Kidney (tissue), 10 donors: ENCODE measurements at regions not wholly inside any gene's neighbourhood (a gene's known extent, or its start where the extent isn't known, plus 50 kb on each side); places are given as distances from the start of the nearest gene placed in this dataset.
"Not testable (repeated sequence)": the region's sequence is repeated elsewhere in the genome, so short reads cannot be mapped to it uniquely, and the experiment has no call there.

ENCODE experiments used
- DNase-seq, 5 donors: peaks; one replicate each; pipeline ENCODE4 v3.0.0-alpha.2; 2013 to 2020
- FAIRE-seq: peaks from 2 replicates; lab custom pipeline; 2012; peaks lifted over from hg19 to GRCh38; lab: Jason Lieb, UNC
- H3K27ac ChIP-seq, 2 donors: one replicate each; pipeline ENCODE4 v1.7.0; 2013; ENCODE audit warnings: low read depth in 2 of 2, low read length in 2 of 2, inconsistent platforms in 1 of 2
- H3K27me3 ChIP-seq: one replicate; pipeline ENCODE4 v1.7.1; 2013; ENCODE audit warnings: low read length, inconsistent platforms; ENCODE audit not compliant: control insufficient read depth, insufficient read depth
- H3K36me3 ChIP-seq, 3 donors: one replicate each; pipeline versions ENCODE4 v1.7.0 to v1.7.1; 2013; ENCODE audit warnings: low read length in 3 of 3, control low read depth in 1 of 3, inconsistent platforms in 1 of 3; ENCODE audit not compliant: insufficient read depth in 3 of 3, control insufficient read depth in 2 of 3
- H3K4me1 ChIP-seq, 3 donors: one replicate each; pipeline versions ENCODE4 v1.7.0 to v1.7.1; 2013; ENCODE audit warnings: low read length in 3 of 3, inconsistent platforms in 1 of 3, low read depth in 1 of 3; ENCODE audit not compliant: control insufficient read depth in 2 of 3, insufficient read depth in 2 of 3
- H3K4me3 ChIP-seq, 3 donors: one replicate each; pipeline versions ENCODE4 v1.7.0 to v1.8.1; 2013; ENCODE audit warnings: low read length in 3 of 3, control low read depth in 1 of 3, inconsistent platforms in 1 of 3
- H3K9ac ChIP-seq, 3 donors: one replicate each; pipeline versions ENCODE4 v1.7.0 to v1.7.1; 2013; ENCODE audit warnings: low read length in 3 of 3, control low read depth in 1 of 3, inconsistent platforms in 1 of 3
- H3K9me3 ChIP-seq, 3 donors: one replicate each; pipeline versions ENCODE4 v1.7.0 to v1.7.1; 2013; ENCODE audit warnings: low read length in 3 of 3, control low read depth in 1 of 3, inconsistent platforms in 1 of 3; ENCODE audit not compliant: control insufficient read depth in 2 of 3, insufficient read depth in 1 of 3
- intact Hi-C: fragments of 100-400 bp; cut with DNase I; formaldehyde crosslinking; loops from one replicate; pipeline ENCODE4 v1.11.1; 2022
- donor health status: control.
- donor health status: control.
- donor health status: DM: yes; HTN: yes; CAD: no.
- donor health status: Normal renal cell carcinoma (clear cell type).

GRCh38 chr15:21108384-21108783 lies 242.3 kb upstream of the POTEB2 start:
- DNase-seq, intact Hi-C loops, H3K4me1 ChIP-seq, H3K4me3 ChIP-seq, H3K9me3 ChIP-seq, H3K36me3 ChIP-seq, H3K9ac ChIP-seq, FAIRE-seq, H3K27me3 ChIP-seq, H3K27ac ChIP-seq: not testable (repeated sequence)

- H3K9me3 ChIP-seq, intact Hi-C loops, FAIRE-seq, H3K27ac ChIP-seq, H3K4me1 ChIP-seq, H3K27me3 ChIP-seq, H3K36me3 ChIP-seq, H3K9ac ChIP-seq, H3K4me3 ChIP-seq: not testable (repeated sequence)
- DNase-seq = peak in 1 of 5 donors; percentile 1
Measured at GRCh38 chr15:21107399-21108381, 241.6 kb upstream of the POTEB2 start.

- H3K9me3 ChIP-seq, H3K9ac ChIP-seq, H3K27ac ChIP-seq, DNase-seq, intact Hi-C loops, H3K27me3 ChIP-seq, FAIRE-seq, H3K4me3 ChIP-seq, H3K4me1 ChIP-seq, H3K36me3 ChIP-seq: not testable (repeated sequence)
Measured at GRCh38 chr15:21096599-21096998, 230.5 kb upstream of the POTEB2 start.

GRCh38 chr15:21079544-21079943 lies 213.4 kb upstream of the POTEB2 start:
- H3K9ac ChIP-seq, intact Hi-C loops: not testable (repeated sequence)

GRCh38 chr15:21068917-21069316 lies 202.8 kb upstream of the POTEB2 start:
- DNase-seq = peak in 1 of 5 donors; percentile 19
- H3K27ac ChIP-seq, H3K9me3 ChIP-seq, H3K36me3 ChIP-seq, intact Hi-C loops, H3K27me3 ChIP-seq, H3K4me3 ChIP-seq, FAIRE-seq, H3K9ac ChIP-seq, H3K4me1 ChIP-seq: not testable (repeated sequence)

More at GRCh38 chr15:21079544-21079943, 213.4 kb upstream of the POTEB2 start:
- not testable (repeated sequence) for H3K4me3 ChIP-seq, H3K27me3 ChIP-seq, H3K9me3 ChIP-seq, H3K4me1 ChIP-seq, DNase-seq, H3K36me3 ChIP-seq, FAIRE-seq, H3K27ac ChIP-seq

GRCh38 chr15:21063512-21063911 lies 197.4 kb upstream of the POTEB2 start:
- FAIRE-seq, intact Hi-C loops, DNase-seq, H3K27ac ChIP-seq, H3K4me3 ChIP-seq, H3K27me3 ChIP-seq, H3K36me3 ChIP-seq, H3K4me1 ChIP-seq, H3K9me3 ChIP-seq, H3K9ac ChIP-seq: not testable (repeated sequence)

GRCh38 chr15:21062619-21063163 lies 196.6 kb upstream of the POTEB2 start:
- FAIRE-seq, DNase-seq, H3K36me3 ChIP-seq, H3K27me3 ChIP-seq, H3K4me1 ChIP-seq, intact Hi-C loops, H3K9me3 ChIP-seq, H3K9ac ChIP-seq, H3K4me3 ChIP-seq, H3K27ac ChIP-seq: not testable (repeated sequence)

GRCh38 chr15:21051866-21052265 lies 185.8 kb upstream of the POTEB2 start:
- intact Hi-C loops, H3K9ac ChIP-seq, H3K27ac ChIP-seq, H3K4me1 ChIP-seq, H3K4me3 ChIP-seq, H3K27me3 ChIP-seq, H3K9me3 ChIP-seq, DNase-seq, FAIRE-seq, H3K36me3 ChIP-seq: not testable (repeated sequence)
